Eye (tissue), 1 donor: ENCODE measurements at regions not wholly inside any gene's neighbourhood (a gene's known extent, or its start where the extent isn't known, plus 50 kb on each side); places are given as distances from the start of the nearest gene placed in this dataset.

Experiments used
- DNase-seq: peaks from one replicate; pipeline ENCODE4 v3.0.0-alpha.2; 2015

DNA sequence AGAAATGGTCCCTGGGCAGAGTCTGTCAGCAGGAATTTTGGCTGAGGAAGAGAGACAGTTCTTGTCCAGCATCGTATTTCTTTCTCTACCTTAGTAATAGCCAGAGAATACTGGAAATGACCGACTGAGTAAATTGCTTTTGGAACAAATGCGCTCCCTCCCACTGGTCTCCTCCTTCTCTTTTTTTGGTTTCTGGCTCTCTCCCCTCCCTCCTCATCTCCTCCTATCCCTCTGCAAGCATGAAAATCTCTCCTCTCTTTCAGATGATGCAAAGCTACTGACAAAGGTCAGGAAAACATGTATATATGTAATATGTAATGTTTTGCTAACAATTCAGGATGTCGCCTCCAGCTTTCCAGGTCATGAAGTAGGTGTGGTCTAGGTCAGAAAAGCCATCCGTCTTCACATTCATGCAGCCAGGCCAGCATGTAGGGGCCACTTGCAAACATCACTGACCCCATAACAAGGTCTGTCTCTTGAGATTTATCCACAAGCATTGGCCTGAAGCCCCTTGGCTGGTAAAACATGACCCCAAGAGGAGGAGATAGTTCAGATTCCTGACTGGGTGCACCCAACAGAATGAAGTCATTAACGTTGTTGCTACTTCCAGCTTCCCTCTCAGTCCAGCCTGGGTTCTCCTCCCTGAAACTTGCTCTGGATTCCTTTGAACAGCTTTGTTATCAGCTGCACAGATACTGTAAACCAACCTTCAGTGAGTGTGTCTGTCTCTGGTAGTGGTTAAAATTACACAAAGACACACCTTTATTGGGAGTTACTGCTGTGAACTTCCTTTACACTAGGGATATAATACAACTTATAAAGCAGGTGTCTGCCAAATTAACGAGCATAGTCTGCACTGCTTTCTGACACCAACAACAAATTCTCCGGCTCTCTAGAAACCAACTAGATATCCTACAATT lies 864.4 kb upstream of the KLHL29 start:
- no peak for DNase-seq

DNA sequence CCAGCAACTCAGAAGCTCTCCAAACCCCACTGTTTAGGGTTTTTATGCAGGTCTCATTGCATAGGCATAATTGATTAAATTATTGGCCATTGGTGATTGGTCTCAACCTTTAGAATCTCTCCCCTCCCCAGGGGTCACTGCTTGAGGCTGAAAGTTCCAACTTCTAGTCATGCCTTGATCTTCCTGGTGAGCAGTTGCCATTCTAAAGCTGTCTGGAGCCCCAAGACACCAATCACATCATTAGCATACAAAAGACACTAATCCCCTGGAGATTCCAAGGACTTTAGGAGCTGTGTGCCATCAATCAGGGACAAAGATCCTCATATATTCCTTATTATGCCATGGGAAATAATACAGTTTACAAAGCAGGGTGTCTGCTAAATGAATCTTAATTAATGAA lies 863.4 kb upstream of the KLHL29 start:
- no peak for DNase-seq

DNA sequence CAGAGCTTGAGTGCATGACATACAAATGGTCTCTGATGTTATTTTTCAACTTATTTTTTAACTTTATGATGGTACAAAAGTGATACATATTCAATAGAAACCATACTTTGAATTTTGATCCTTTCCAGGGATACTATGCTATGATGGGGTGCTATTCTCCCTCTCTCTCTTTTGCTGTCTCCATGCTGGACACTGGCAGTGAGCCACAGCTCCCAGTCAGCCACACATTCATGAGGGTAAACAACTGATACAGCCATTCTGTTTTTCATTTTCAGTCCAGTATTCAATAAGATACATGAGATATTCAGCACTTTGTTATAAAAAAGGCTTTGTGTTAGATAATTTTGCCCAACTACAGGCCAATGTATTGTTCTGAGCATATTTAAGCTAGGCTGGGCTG lies 859.3 kb upstream of the KLHL29 start:
- no peak for DNase-seq

DNA sequence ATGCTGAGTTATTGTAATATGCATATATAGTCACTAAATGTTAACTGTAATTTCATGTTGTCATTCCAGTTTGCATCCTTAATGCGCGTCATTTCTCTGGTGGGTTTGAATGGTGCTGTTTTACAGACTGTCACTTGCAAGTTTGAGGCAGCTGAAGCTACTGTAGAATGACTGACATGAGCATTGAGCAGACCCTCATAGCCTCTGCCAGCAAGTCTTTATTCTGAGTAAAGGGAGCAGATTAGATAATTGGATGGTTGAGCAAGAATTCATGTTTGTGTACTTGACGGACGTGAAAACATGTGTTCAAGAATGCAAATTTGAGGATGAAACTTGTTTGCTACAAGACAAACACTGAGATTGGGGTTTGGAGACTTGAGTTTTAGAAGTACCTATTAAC lies 854.8 kb upstream of the KLHL29 start:
- DNase-seq, result no peak

DNA sequence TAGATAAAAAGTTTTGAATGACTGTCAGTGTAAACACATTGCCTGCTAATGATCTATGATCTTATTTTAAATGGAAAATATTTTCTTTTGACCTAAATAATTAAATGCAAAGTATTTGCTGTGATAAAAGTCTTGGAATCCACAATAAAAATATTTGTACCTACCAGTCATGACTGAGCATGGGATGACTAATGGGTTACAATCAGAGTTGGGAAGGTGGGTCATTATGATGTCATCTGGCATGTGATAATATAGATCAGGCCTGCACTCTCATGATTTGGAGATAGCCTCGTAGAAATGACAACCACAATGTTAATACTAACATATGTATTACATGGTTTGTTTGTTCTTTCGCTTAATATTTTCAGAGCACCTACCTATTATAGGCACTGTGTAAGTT lies 848.8 kb upstream of the KLHL29 start:
- DNase-seq, result no peak

DNA sequence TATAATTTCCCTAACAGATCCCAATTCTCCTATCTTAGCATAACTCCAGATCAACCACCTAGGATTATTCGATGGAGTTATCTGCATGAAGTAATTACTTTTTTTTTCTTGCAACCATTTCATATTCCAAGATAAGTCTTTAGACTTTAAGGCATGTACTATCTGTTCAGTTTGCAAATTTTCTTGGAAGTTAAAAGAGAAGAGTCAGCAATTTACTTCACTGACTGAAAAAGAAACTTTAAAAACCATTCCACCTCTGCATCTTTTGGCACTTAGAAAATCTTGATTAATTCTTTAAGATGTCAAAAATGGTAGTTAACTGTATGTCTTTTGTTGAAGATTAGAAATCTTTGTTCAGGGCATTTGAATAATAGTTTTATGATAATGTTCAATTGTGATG lies 830.5 kb upstream of the KLHL29 start:
- DNase-seq, result no peak

DNA sequence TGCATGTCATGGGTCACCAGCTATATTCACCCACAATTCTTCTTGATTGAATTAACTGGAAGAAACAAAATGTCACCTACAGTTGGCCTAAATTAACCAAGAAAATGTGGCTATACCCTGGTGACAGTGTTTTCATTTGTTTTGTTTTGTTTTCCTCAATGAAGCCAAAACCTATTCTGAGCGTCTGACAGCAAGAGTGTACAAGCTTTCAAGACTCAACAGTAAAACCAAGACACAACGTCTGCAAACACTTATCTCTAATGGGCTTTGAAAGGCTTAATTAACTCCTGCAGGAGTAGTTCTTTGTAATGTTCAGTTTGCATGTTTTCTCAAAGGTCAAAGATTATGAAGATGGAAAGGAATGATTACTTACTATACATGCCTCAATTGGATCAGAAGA lies 827.6 kb upstream of the KLHL29 start:
- DNase-seq, result peak; percentile 47

DNA sequence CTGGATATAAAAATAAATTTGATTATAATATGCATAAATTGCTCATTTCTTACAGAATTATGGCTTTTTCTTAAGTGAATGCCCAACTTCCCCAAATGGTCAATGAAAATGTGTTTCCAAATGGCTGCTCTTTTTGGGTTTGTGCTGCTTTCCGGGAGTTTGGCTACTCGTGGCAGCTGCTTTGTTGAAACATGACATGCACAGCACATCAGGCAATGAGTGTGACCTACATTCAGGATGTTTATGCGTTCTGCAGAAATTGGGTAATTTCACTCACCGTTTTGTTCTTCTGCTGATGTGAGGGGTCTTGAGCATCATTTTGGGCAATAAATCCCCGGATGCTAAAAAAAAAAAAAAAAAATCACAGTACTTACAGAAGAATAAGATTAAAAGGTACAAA lies 825.0 kb upstream of the KLHL29 start:
- peak; percentile 72 for DNase-seq

DNA sequence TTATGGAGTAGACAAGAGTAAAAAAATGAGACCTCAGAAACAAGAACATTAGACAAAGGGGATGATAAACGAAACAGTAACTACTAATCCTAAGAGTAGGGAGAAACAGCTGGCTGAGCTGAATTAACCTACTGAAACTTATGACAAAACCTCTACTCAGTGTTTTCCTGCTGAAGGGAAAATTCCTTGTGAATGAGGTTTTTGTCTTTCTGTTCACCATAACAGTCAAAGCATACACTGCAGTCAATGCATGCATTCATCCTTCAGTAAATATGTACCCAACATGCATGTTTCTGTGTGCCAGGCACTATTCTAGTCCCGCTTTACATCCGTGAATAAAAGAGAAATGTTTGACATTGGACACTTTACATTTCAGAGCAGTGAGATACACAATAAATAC lies 805.6 kb upstream of the KLHL29 start:
- DNase-seq, result no peak

DNA sequence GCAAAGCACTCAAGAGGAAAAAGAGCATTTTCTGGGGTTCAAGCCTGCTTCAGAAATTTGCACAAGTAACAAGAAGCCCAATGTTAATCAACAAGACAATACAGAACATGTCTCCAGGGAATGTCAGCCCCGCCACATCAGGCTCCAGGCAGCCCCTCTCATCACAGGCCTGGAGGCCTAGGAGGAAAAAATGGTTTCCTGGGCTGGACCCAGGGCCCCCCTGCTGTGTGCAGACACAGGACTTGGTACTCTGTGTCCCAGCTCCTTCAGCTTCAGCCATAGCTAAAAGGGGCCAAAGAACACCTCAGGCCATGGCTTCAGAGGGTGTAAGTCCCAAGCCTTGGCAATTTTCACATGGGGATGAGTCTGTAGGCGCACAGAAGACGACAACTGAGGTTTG lies 802.9 kb upstream of the KLHL29 start:
- DNase-seq, result no peak

DNA sequence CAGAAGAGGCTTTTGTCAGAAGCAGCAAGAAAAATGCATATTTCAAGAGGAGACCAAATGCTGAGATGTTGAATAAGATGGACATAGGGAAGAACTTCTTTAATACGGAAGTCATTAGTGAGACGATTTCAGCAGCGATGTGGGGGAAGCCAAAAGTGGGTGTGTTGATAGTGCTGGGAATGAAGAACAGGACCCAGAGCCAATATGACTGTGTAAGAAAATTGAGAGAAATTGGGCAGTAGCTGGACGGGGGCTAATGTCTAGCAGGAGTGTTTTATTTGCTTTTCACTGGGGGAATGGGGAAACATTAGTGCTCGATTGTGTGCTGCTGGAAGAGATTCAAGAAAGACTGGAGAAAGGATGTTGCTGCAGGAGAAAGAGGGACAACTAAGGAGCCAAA lies 788.7 kb upstream of the KLHL29 start:
- DNase-seq, result no peak

DNA sequence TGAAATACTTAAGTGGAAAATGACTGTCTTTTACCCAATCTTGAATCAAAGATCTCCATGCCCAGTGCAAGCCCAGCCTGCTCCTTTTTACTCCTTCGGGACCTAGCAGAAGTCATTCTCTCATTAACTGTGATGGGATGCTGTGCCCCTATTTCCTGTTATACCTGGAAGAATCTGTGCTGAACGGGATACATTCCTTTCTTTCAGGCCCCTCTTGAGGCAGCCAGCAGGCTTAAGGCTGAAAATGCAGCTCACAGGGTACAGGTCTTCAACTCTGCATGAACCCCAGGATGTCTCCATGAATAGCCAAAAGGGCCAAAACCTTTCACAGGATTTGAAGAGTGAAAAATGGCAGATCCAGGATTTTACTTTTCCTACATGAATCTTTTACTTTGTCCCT lies 784.8 kb upstream of the KLHL29 start:
- DNase-seq, result no peak

DNA sequence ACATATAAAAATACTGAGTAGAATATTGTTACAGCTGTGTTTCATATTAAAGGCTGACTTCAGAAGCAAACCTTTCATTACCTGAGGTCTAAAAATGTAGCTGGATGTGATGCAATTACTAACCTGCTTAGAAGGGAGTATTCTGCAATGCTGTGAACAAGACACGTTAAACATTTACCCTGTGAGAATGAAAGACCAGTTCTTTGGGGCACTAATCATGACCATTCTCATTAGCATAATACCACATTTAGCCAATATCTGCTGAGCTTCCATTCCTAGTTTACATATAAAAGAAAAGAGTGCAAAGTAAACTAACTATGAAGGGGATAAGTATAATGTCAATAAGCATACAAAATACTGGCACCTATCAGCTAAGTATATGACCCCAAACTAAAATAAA lies 784.0 kb upstream of the KLHL29 start:
- no peak for DNase-seq

DNA sequence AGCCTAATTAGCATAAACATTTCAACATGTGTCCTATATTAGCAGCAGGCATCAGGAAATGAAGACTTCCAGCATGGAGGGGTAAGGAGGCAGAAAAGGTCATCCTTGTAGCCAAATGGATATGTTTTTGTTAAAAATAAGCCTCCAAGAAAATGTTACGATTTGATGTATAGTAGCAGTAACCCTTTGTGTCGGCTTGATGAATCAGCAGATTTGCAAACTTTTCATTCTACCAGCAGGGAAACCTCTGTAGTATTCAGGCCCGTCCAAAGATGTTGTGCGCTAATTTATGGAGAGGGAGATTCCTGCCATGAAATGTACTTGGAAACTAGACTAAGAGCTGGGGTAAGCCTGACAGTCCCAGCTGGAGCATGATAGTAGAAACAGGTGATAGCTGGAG lies 780.8 kb upstream of the KLHL29 start:
- DNase-seq, result no peak

DNA sequence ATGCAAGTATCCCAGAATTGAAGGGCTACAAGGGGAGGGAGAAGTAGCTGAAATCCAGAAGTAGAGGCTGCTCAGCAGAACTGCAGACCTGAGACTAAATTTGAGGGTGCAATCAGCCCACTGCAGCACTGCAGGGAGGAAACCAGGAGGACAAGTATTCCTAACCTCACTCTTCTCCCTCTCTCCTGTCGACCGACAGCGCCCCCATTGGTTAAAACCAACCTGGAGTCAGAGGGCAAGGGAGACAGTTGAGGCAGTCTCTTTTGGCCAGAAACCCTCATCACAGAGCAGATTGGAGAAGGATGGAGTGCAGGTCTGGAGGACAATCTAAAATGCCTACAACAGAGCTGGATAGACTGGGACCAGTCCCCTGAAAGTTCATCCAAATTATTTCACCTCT lies 768.9 kb upstream of the KLHL29 start:
- DNase-seq, result no peak

DNA sequence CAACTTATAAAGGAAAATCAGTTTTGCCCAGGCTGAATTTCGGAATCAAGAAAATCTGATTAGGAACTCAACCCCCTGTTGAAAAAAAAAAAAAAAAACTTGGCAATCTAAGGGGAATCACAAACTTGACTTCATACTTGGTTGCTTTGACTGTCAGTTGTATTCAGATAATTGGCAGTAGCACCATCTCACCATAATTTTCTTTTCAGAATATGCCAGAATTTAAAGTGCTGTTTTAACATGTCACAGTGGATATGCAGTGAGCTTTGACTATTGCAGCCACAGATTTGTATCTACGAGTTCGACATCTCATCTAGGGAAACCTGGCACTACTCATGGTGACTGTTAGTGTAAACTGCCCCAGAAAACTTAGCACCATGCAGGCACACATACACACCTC lies 761.4 kb upstream of the KLHL29 start:
- DNase-seq, result no peak

DNA sequence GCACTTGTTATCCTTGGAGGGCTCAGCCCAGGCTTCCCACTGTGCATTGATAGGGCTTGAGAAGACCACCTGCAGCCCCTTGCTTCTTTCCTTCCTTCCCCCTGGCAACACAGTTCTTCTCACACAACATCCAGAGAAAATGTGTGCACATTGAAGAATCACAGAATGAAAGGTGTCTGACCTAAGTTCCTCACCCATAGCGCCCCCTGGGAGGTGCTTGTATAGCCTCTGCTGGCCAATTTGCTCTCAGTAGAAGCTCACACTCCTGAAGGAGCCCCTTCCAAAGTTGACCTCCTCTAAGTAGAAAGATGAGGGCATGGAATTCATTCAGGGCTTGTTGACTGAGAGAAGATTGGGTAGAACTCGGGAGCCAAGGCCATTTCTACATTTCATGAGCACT lies 758.4 kb upstream of the KLHL29 start:
- DNase-seq, result no peak

DNA sequence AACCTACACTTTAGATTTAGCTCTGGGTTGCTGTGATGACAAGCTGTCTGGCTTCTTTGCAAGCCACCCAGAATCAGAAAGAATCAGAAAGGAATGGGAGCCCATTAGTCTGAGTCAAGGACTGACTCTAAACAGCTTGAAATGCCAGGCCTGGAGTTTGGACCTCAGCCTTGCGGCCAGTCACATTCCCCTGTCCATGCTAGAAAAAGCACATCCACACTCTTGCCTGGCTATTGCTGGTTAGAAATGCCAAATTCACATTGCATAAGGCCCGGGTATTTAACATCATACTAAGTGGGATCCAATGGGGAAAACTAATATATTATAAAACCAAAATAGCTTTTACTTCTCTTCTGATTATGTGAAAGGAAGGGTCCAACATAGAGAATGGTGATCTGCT lies 756.8 kb upstream of the KLHL29 start:
- no peak for DNase-seq

DNA sequence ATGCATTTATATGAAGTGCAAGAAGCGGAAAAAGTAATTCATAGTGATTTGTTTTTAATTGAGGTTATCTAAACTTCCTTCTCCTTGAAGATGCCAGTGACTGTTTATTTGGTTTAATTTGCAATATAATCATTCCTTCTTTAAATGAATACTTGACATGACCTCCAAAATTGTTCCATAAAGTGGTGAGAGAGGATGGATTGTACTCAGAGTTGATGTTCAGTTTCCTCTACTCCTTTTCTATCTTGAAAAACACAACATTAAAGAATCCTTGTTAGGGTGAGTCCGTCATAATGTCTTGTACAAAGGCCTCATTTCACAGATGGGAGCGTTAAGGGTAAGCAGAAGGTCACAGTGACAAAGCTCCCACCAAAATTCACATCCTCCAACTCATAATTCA lies 756.1 kb upstream of the KLHL29 start:
- DNase-seq, result no peak

DNA sequence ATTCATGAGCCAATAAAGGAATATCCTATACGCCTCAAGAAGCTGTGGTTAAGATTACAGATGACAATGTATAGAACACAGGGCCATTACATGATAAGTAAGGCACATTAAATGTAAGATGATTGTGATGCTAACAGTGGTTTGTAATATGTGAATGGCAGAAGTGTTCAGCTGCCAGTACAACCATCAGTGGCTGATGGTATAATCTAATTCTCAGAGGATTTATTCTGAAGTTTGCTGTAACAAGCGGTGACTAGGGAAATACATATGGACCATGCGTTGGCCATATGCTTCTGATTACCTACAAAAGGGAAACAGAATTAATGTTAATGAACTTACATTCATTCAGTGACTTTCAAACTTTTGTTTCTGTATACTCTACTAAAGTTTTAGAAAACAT lies 750.8 kb upstream of the KLHL29 start:
- DNase-seq, result no peak

DNA sequence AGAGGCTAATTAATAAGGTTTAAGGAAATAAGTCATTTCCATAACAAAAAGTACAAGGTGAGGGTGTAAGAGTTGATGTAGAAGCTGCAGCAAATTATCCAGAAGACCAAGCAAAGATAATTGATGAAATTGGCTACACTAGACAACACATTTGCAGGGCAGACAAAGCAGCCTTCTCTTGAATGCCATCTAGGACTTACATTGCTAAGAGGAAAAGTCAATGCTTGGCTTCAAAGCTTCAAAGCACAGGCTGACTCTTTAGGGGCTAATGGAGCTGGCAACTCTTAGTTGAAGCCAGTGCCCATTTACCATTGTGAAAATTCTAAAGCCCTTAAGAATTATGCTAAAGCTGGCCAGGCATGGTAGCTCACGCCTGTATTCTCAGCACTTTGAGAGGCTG lies 728.6 kb upstream of the KLHL29 start:
- no peak for DNase-seq

DNA sequence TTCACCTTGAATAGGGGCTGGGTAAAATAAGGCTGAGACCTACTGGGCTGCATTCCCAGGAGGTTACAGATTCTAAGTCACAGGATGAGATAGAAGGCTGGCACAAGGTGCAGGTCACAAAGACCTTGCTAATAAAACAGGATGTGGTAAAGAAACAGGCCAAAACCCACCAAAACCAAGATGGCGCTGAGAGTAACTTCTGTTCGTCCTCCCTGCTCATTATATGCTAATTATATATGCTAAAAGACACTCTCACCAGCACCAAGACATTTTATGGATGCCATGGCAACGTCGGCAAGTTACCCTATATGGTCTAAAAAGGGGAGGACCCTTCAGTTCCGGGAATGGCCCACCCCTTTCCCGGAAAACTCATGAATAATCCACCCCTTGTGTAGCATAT lies 711.5 kb upstream of the KLHL29 start:
- DNase-seq, result no peak

DNA sequence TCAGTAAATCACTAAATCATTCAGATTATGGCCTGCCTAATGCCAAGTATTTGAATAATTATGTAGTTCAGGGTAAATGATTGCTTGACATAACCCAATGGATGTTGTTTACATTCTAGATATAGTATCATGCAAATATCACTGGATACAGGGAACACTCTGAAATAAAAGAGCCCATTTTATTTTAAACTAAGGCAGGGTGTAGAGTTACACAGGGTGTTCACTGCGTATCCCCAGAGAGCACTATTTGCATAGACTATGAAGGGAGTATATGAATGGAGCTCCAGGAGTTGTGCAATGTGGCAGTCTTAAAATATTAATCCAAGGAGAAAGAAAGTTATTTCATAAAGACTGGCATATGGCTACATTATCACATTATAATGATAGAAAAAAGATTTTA lies 701.1 kb upstream of the KLHL29 start:
- no peak for DNase-seq

DNA sequence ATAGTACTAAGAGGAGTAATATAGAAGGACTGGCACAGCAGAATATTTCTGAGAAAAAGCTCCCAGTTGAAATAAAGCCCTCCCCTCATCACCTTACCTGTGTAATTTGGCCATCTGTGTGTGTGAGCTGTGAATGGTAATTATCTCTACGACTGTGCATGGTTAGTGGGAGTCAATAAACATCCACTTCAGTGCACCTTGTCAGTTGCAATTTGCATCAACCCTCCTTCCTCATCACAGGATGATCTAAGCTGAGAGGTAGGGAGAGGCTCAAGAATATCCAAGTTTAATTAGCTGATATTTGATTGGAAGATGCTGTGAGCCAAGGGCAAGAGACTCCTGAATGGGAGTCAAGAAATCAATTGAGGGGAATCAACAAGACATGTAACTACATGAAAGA lies 694.9 kb upstream of the KLHL29 start:
- peak; percentile 95 for DNase-seq

DNA sequence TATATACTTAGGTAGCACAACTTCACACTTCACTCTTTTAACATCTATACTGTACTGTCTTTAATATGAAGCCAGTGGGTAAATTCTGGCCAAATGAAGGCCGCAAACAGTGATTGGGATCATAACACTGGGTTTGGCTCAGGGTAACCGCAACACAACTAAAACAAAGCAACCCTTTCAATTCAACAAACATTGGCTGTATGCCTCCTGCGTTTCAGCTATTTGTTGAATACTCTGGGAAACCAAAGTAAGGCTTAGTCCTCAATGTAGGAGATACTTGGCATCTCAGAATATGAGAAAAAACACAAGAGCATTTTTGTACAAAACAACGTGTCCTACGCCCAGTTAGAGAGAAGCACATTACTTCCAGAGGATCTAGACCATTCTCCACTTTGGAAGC lies 693.3 kb upstream of the KLHL29 start:
- DNase-seq, result no peak
